ENCODE measurements at regions not wholly inside any gene's neighbourhood (a gene's known extent, or its start where the extent isn't known, plus 50 kb on each side); places are given as distances from the start of the nearest gene placed in this dataset.

- DNase-seq (no peak), ATAC-seq (ENCODE audit: poor library complexity) (no peak)
- intact Hi-C loops (cut with DNase I) = loop anchor here (5.0 kb wide), 1 partner anchor 439 kb away; no protein-coding TSS in a partner anchor
These were observed 79.4 kb upstream of the C1GALT1 start for GRCh38 chr7:7102906-7103305.

- intact Hi-C loops (cut with DNase I) = loop anchor here (5.0 kb wide), 1 partner anchor 439 kb away; no protein-coding TSS in a partner anchor
These were observed 78.7 kb upstream of the C1GALT1 start for GRCh38 chr7:7103343-7104313.

GRCh38 chr7:7104314-7104698 lies 78.0 kb upstream of the C1GALT1 start:
- ATAC-seq (ENCODE audit: poor library complexity) = no peak
- DNase-seq = no peak
- intact Hi-C loops (cut with DNase I) = loop anchor here (5.0 kb wide), 1 partner anchor 438 kb away; no protein-coding TSS in a partner anchor

More at GRCh38 chr7:7103343-7104313, 78.7 kb upstream of the C1GALT1 start:
- ATAC-seq (ENCODE audit: poor library complexity) (peak; percentile 72), DNase-seq (no peak)

GRCh38 chr7:7104971-7105370 lies 77.4 kb upstream of the C1GALT1 start:
- DNase-seq = no peak
- no peak for ATAC-seq (ENCODE audit: poor library complexity)
- intact Hi-C loops (cut with DNase I) = loop anchor here (5.0 kb wide), 1 partner anchor 437 kb away; no protein-coding TSS in a partner anchor

- no peak for DNase-seq
- intact Hi-C loops (cut with DNase I) = no loop called here
- ATAC-seq (ENCODE audit: poor library complexity) = no peak
These were observed 76.4 kb upstream of the C1GALT1 start for GRCh38 chr7:7105800-7106582.

GRCh38 chr7:7108931-7109330 lies 73.4 kb upstream of the C1GALT1 start:
- intact Hi-C loops (cut with DNase I) = no loop called here
- ATAC-seq (ENCODE audit: poor library complexity) (no peak), DNase-seq (no peak)

GRCh38 chr7:7109934-7110333 lies 72.4 kb upstream of the C1GALT1 start:
- DNase-seq (no peak), ATAC-seq (ENCODE audit: poor library complexity) (no peak)
- intact Hi-C loops (cut with DNase I) = no loop called here

- DNase-seq (no peak), ATAC-seq (ENCODE audit: poor library complexity) (no peak)
- intact Hi-C loops (cut with DNase I) = no loop called here
These were observed 71.6 kb upstream of the C1GALT1 start for GRCh38 chr7:7110706-7111105.

- no peak for DNase-seq
- intact Hi-C loops (cut with DNase I) = no loop called here
- no peak for ATAC-seq (ENCODE audit: poor library complexity)
These were observed 69.5 kb upstream of the C1GALT1 start for GRCh38 chr7:7112868-7113267.

GRCh38 chr7:7114575-7115291 lies 67.6 kb upstream of the C1GALT1 start:
- intact Hi-C loops (cut with DNase I) = no loop called here
- ATAC-seq (ENCODE audit: poor library complexity) = no peak
- DNase-seq = no peak

- intact Hi-C loops (cut with DNase I) = no loop called here
- ATAC-seq (ENCODE audit: poor library complexity) (no peak), DNase-seq (no peak)
These were observed 64.3 kb upstream of the C1GALT1 start for GRCh38 chr7:7117935-7118586.

- intact Hi-C loops (cut with DNase I) = no loop called here
- no peak for DNase-seq
- no peak for ATAC-seq (ENCODE audit: poor library complexity)
These were observed 63.5 kb upstream of the C1GALT1 start for GRCh38 chr7:7118822-7119221.

GRCh38 chr7:7119729-7120128 lies 62.6 kb upstream of the C1GALT1 start:
- ATAC-seq (ENCODE audit: poor library complexity) = no peak
- DNase-seq = no peak
- intact Hi-C loops (cut with DNase I) = no loop called here

- ATAC-seq (ENCODE audit: poor library complexity) (peak; percentile 94), DNase-seq (no peak)
- intact Hi-C loops (cut with DNase I) = no loop called here
These were observed 60.3 kb upstream of the C1GALT1 start for GRCh38 chr7:7122033-7122478.

- intact Hi-C loops (cut with DNase I) = no loop called here
- ATAC-seq (ENCODE audit: poor library complexity) = peak; percentile 84
These were observed 59.6 kb upstream of the C1GALT1 start for GRCh38 chr7:7122701-7123281.

GRCh38 chr7:7125963-7126362 lies 56.4 kb upstream of the C1GALT1 start:
- no peak for ATAC-seq (ENCODE audit: poor library complexity)
- intact Hi-C loops (cut with DNase I) = no loop called here

More at GRCh38 chr7:7122701-7123281, 59.6 kb upstream of the C1GALT1 start:
- DNase-seq = no peak

GRCh38 chr7:7127773-7128172 lies 54.6 kb upstream of the C1GALT1 start:
- intact Hi-C loops (cut with DNase I) = no loop called here
- no peak for DNase-seq
- ATAC-seq (ENCODE audit: poor library complexity) = no peak

More at GRCh38 chr7:7125963-7126362, 56.4 kb upstream of the C1GALT1 start:
- no peak for DNase-seq

GRCh38 chr7:7129381-7129780 lies 53.0 kb upstream of the C1GALT1 start:
- intact Hi-C loops (cut with DNase I) = no loop called here
- no peak for DNase-seq
- no peak for ATAC-seq (ENCODE audit: poor library complexity)
